Heart right ventricle (tissue), 16 donors: ENCODE measurements at regions not wholly inside any gene's neighbourhood (a gene's known extent, or its start where the extent isn't known, plus 50 kb on each side); places are given as distances from the start of the nearest gene placed in this dataset.

ENCODE experiments used
- ATAC-seq, 8 donors: fragments of 200-7000 bp; cut with Tn5 transposase; one replicate each; pipeline ENCODE4 v1.9.1; 2020; ENCODE audit warnings: mild to moderate bottlenecking in 8 of 8, moderate library complexity in 8 of 8, moderate number of reproducible peaks in 1 of 8
- DNase-seq, 2 donors: peaks; one replicate each; pipeline ENCODE4 v3.0.0-alpha.2; 2020
- H3K27ac ChIP-seq, 10 donors: fragments of 200-600 bp; sonication (generic) in 2 of 10; one replicate each; pipeline versions ENCODE4 v1.5.0 to v1.8.0; 2020 to 2022; ENCODE audit warnings: mild to moderate bottlenecking in 3 of 10
- H3K27me3 ChIP-seq, 7 donors: fragments of 200-600 bp; one replicate each; pipeline ENCODE4 v1.8.0; 2021 to 2022; ENCODE audit warnings: mild to moderate bottlenecking in 2 of 7
- H3K36me3 ChIP-seq, 9 donors: fragments of 200-600 bp; sonication (generic) in 1 of 9; one replicate each; pipeline versions ENCODE4 v1.5.0 to v1.8.0; 2020 to 2022; ENCODE audit warnings: mild to moderate bottlenecking in 2 of 9
- H3K4me1 ChIP-seq, 9 donors: fragments of 200-600 bp; sonication (generic) in 1 of 9; one replicate each; pipeline versions ENCODE4 v1.5.0 to v1.8.0; 2020 to 2022; ENCODE audit warnings: mild to moderate bottlenecking in 4 of 9
- H3K4me3 ChIP-seq, 10 donors: fragments of 200-600 bp; sonication (generic) in 2 of 10; one replicate each; pipeline versions ENCODE4 v1.5.0 to v1.8.0; 2020 to 2022; ENCODE audit warnings: mild to moderate bottlenecking in 7 of 10, moderate library complexity in 2 of 10
- H3K9me3 ChIP-seq, 11 donors: fragments of 200-600 bp in 10 of 11; sonication (generic) in 2 of 11; one replicate each; pipeline versions ENCODE4 v1.5.0 to v1.8.0; 2013 to 2022; ENCODE audit warnings: mild to moderate bottlenecking in 2 of 11, control low read depth in 1 of 11, moderate library complexity in 1 of 11
- WGBS, 2 donors: extraction: QIAGEN DNeasy Blood & Tissue Kit; methylation state at CpG; one replicate each; pipeline ENCODE4 v1.1.7; 2013; ENCODE audit warnings: inconsistent platforms in 1 of 2; 5-methylcytosine and 5-hydroxymethylcytosine counted together
- intact Hi-C, 10 donors: fragments of 100-400 bp; cut with DNase I; formaldehyde crosslinking; loops; one replicate each; pipeline versions ENCODE4 v1.11.1 to v1.14.2; 2022
- TF ChIP-seq, protein P1 (sequence below), 9 donors: fragments of 200-600 bp; sonication (generic) in 2 of 9; IDR thresholded peaks; one replicate each; pipeline versions ENCODE4 v1.5.0 to v1.8.0; 2021 to 2022; ENCODE audit warnings: antibody characterized with exemption in 9 of 9, mild to moderate bottlenecking in 5 of 9, moderate library complexity in 1 of 9
- donor health status: Arrhythmogenic right ventricular cardiomyopathy.
- donor health status: ischemic (EF 13 %, LVEDD 7.1; RV severe dilation, severe dysfunction).
- donor health status: healthy with polysubstance abuse.
- donor health status: DM: no; HTN: yes; CAD: no.
- donor health status: DM: no; HTN: no; CAD: no.
- donor health status: ischemic (EF 25% LVEDD 6.9; RV normal size, moderate dysfunction).
- donor health status: ischemic (EF 25% LVEDD 5.7; RV mildly dilated, moderate dysfunction).
- donor health status: healthy.
- donor health status: DM: yes; HTN: yes; CAD: no.
- donor health status: Ischemic cardiomyopathy.
- donor health status: ischemic (EF 35%, LVEDD 5.7; RV mildly dilated, moderate dysfunction).
- donor health status: nonischemic (EF 11% LVEDD 7.7; RV severe dilation, severe dysfunction).
- donor health status: DM: yes; HTN: yes; CAD: no.
- donor health status: PGD.
- donor health status: ischemic (EF 29% LVEDD 5.4; RV normal size, mild dysfunction).
- donor health status: nonischemic (EF 23%, LVEDD 6.1; RV moderate dilation, normal function).

DNA sequence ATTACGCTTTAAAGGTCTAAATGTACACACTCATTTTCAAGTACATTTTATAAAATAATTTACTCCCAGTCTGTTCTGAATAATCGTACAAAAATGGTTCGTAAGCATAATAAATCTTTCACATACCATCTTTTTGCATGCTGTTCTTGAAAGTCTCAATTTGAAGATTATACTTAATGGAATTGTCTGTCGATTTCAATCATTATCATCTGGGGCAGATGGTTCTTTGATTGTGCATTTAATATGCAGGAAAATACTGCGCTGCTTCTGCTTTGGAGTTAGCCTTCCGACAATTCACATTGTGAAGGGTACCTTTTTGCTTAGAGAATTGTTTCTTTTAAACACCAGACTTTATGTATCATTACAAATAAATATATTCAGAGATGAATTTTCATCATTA lies 262.8 kb downstream of the ABCC12 start:
- no peak overlapping the region for H3K4me3 ChIP-seq
- ATAC-seq (no peak), DNase-seq (no peak)
- intact Hi-C loops: no loop called here
- H3K27ac ChIP-seq: no peak overlapping the region
- H3K36me3 ChIP-seq: no peaks in the 10 kb centered on the region
- TF ChIP-seq, protein P1, sequence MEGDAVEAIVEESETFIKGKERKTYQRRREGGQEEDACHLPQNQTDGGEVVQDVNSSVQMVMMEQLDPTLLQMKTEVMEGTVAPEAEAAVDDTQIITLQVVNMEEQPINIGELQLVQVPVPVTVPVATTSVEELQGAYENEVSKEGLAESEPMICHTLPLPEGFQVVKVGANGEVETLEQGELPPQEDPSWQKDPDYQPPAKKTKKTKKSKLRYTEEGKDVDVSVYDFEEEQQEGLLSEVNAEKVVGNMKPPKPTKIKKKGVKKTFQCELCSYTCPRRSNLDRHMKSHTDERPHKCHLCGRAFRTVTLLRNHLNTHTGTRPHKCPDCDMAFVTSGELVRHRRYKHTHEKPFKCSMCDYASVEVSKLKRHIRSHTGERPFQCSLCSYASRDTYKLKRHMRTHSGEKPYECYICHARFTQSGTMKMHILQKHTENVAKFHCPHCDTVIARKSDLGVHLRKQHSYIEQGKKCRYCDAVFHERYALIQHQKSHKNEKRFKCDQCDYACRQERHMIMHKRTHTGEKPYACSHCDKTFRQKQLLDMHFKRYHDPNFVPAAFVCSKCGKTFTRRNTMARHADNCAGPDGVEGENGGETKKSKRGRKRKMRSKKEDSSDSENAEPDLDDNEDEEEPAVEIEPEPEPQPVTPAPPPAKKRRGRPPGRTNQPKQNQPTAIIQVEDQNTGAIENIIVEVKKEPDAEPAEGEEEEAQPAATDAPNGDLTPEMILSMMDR (IDR thresholded peaks at IDR 0.05): no peak
- 93% methylated on average over 6 of the region's 6 CpGs for WGBS, 2 donors
- H3K27me3 ChIP-seq: peaks cover 0 to 10% (median 0%) of the 10 kb centered on the region in 7 donors
- no peaks in the 10 kb centered on the region for H3K4me1 ChIP-seq
- H3K9me3 ChIP-seq: peaks cover 0 to 12% (median 0%) of the 10 kb centered on the region in 11 donors

DNA sequence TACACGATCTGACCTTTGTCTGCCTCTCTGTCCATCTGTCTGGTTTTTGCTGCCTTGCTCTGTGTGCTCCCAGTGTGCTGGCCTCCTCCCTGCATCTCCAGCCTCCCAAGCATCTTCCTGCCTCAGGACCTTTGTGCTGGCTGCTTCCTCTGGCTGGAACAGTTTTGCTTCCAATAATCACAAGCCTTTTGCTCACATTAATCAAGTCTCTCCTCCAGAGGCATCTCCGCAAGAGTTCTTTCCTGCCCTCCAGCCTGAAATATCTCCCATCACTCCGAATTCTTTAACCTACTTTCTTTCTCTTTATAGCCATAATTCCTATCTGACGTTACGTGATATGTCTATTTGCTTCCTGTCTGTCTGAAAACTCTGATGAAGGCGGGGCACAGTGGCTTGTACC lies 267.1 kb downstream of the ABCC12 start:
- Histone ChIP-seq H3K27ac (no peak overlapping the region), H3K4me1 (no peaks in the 10 kb centered on the region), H3K27me3 (peaks cover 0 to 31% (median 16%) of the 10 kb centered on the region in 7 donors), H3K9me3 (peaks cover 0 to 10% (median 0%) of the 10 kb centered on the region in 11 donors), H3K4me3 (no peak overlapping the region), H3K36me3 (no peaks in the 10 kb centered on the region)
- 71 to 75% methylated on average over 6 of the region's 6 CpGs for WGBS, 2 donors
- TF ChIP-seq, protein P1 (IDR thresholded peaks at IDR 0.05): no peak
- DNase-seq (no peak), ATAC-seq (no peak)
- intact Hi-C loops: no loop called here

DNA sequence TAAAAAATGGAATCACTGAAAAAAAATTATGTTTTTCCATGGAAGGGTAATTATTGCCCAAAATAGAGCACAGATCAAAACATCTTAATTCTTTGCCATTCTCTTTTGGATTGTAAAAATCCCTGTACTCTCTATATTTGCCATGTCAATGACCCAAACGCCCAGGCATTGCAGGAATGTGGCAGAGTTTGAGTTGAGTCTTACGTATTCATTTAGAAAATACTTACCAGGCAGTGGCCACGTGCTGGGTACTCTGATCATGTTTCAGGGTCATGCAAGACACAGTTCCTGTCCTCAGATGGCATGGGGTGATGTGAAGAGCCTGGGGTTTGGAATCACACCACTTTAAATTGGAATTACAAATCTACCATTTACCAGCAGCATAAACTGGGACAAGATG lies 267.7 kb downstream of the ABCC12 start:
- WGBS, 2 donors: 31 to 32% methylated on average over 3 of the region's 3 CpGs

DNA sequence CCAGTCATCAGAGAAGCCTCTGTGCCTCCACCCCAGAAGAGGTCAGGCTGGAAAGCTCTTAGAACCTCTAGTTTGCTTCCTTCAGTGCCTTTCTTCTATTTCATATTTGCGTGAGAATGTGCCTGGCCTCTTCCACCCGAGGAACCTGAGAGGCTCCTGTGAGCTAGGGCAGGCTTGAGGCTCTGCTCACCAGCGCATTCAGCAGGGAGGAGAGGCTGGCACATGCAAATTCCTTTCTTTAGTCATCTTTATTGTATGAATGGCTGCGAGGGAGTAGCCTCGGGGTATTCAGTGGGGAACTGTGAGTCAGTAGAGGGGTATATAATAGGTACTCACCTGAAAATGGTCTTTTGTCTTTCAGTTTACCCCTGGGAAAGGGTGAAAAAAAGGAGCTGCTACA lies 268.3 kb downstream of the ABCC12 start:
- peaks cover 0 to 31% (median 16%) of the 10 kb centered on the region in 7 donors for H3K27me3 ChIP-seq
- peaks cover 0 to 10% (median 0%) of the 10 kb centered on the region in 11 donors for H3K9me3 ChIP-seq
- intact Hi-C loops: no loop called here
- no peak for ATAC-seq
- H3K4me1 ChIP-seq: no peaks in the 10 kb centered on the region
- WGBS, 2 donors: 35 to 36% methylated on average over 5 of the region's 5 CpGs
- H3K4me3 ChIP-seq: no peak overlapping the region
- TF ChIP-seq, protein P1 (IDR thresholded peaks at IDR 0.05): no peak
- no peaks in the 10 kb centered on the region for H3K36me3 ChIP-seq
- no peak for DNase-seq
- no peak overlapping the region for H3K27ac ChIP-seq

More for the DNA sequence above, 267.7 kb downstream of the ABCC12 start:
- H3K27ac ChIP-seq: no peak overlapping the region
- no peaks in the 10 kb centered on the region for H3K36me3 ChIP-seq
- H3K27me3 ChIP-seq: peaks cover 0 to 31% (median 16%) of the 10 kb centered on the region in 7 donors
- DNase-seq: no peak
- TF ChIP-seq, protein P1 (IDR thresholded peaks at IDR 0.05): no peak
- H3K9me3 ChIP-seq: peaks cover 0 to 10% (median 0%) of the 10 kb centered on the region in 11 donors
- H3K4me1 ChIP-seq: no peaks in the 10 kb centered on the region
- ATAC-seq: no peak
- intact Hi-C loops: no loop called here
- H3K4me3 ChIP-seq: no peak overlapping the region
